SU-DHL-6 (cell line): ENCODE measurements at regions not wholly inside any gene's neighbourhood (a gene's known extent, or its start where the extent isn't known, plus 50 kb on each side); places are given as distances from the start of the nearest gene placed in this dataset.

Experiments used
- EZH2phosphoT487 ChIP-seq: fragments of 200-600 bp; sonication (generic), shearing (Covaris generic); conservative IDR thresholded peaks from 2 replicates; pipeline ENCODE4 v1.6.1; 2018; ENCODE audit warnings: mild to moderate bottlenecking, antibody characterized with exemption, low read length, moderate library complexity, mixed read lengths
- TF ChIP-seq, protein P1 (sequence below): fragments of 200-600 bp; sonication (generic); IDR thresholded peaks from one replicate; pipeline ENCODE4 v1.5.1; 2017; ENCODE audit warnings: antibody characterized with exemption, mild to moderate bottlenecking, low read length, moderate library complexity; ENCODE audit not compliant: insufficient read depth, poor library complexity, severe bottlenecking

DNA sequence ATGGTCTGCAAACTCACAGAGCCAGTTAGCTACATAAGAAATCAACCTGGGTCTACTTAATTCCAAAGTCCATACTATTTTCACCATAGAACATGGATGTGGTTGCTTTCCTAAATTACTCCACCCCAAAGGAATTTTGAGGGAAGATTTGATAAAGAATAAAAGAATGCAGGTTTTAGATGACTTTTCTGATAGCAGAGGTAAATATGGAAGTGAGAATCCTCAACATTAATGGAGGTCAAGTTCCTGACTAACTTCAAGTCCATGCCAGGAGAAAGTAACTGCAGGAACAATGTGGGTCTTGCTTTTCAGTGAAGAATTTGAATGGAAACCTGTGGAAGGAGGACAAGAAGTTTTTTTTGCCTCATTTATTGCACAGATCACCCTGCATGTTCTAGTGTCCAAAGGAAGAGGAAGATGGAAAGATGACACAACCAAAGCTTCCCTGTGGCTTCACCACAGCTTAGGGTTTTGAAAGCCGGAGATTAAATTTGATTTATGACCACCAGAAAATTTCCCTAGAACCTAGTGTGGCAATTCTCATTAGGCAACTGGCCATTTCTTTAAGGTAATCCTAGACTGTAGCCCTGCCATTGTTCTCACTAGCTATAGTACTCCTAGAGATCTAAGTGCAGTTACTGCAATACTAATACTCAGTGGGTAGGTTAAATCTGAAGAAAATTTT lies 429.7 kb downstream of the RAP2B start:
- TF ChIP-seq, protein P1, sequence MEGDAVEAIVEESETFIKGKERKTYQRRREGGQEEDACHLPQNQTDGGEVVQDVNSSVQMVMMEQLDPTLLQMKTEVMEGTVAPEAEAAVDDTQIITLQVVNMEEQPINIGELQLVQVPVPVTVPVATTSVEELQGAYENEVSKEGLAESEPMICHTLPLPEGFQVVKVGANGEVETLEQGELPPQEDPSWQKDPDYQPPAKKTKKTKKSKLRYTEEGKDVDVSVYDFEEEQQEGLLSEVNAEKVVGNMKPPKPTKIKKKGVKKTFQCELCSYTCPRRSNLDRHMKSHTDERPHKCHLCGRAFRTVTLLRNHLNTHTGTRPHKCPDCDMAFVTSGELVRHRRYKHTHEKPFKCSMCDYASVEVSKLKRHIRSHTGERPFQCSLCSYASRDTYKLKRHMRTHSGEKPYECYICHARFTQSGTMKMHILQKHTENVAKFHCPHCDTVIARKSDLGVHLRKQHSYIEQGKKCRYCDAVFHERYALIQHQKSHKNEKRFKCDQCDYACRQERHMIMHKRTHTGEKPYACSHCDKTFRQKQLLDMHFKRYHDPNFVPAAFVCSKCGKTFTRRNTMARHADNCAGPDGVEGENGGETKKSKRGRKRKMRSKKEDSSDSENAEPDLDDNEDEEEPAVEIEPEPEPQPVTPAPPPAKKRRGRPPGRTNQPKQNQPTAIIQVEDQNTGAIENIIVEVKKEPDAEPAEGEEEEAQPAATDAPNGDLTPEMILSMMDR: no peak
- no peak for TF ChIP-seq EZH2phosphoT487
